Glutamatergic neuron (in vitro differentiated cells): ENCODE measurements at regions not wholly inside any gene's neighbourhood (a gene's known extent, or its start where the extent isn't known, plus 50 kb on each side); places are given as distances from the start of the nearest gene placed in this dataset.

Source experiments
- DNase-seq: peaks from one replicate; pipeline ENCODE4 v3.0.0; 2022
- H3K27ac Mint-ChIP-seq: one replicate; pipeline ENCODE4 v1.8.0; 2020; ENCODE audit warnings: mild to moderate bottlenecking, mixed read lengths, inconsistent platforms; ENCODE audit not compliant: unreplicated experiment
- H3K27me3 Mint-ChIP-seq: one replicate; pipeline ENCODE4 v1.8.0; 2020; ENCODE audit warnings: mild to moderate bottlenecking, moderate library complexity, mixed read lengths, inconsistent platforms; ENCODE audit not compliant: unreplicated experiment
- H3K36me3 Mint-ChIP-seq: one replicate; pipeline ENCODE4 v1.8.0; 2020; ENCODE audit warnings: mild to moderate bottlenecking, mixed read lengths, inconsistent platforms; ENCODE audit not compliant: unreplicated experiment
- H3K4me1 Mint-ChIP-seq: one replicate; pipeline ENCODE4 v1.8.0; 2020; ENCODE audit warnings: mild to moderate bottlenecking, low read depth, mixed read lengths, inconsistent platforms; ENCODE audit not compliant: unreplicated experiment
- H3K4me3 Mint-ChIP-seq: one replicate; pipeline ENCODE4 v1.8.0; 2020; ENCODE audit warnings: mild to moderate bottlenecking, mixed read lengths, inconsistent platforms; ENCODE audit not compliant: unreplicated experiment
- H3K9me3 Mint-ChIP-seq: one replicate; pipeline ENCODE4 v1.8.0; 2020; ENCODE audit warnings: mild to moderate bottlenecking, moderate library complexity, mixed read lengths, inconsistent platforms; ENCODE audit not compliant: unreplicated experiment
- TF ChIP-seq, protein P1 (sequence below): fragments of 200-600 bp; sonication (generic); IDR thresholded peaks from one replicate; pipeline ENCODE4 v1.5.0; 2021; ENCODE audit not compliant: partially characterized antibody, unreplicated experiment

DNA sequence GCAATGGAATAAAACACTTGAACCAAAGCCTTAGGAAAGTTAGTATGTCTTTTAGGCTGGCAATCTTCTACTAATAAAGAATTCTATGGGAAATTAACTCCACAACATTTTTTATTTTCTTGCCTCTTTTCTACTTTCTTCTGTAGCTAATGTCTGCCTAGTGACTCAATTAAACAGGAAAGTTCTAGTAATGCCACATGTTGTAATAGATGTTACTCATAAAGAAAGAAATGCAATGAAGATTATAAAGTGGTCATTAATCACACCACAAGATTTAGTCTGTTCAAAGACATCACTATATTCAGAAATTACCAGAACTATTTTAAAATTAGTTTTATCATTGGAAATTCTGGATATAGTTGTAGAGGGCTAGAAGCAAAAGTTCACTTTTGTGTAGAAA is 329.7 kb downstream of the SI start:
- Mint-ChIP-seq H3K36me3 (no peaks in the 10 kb centered on the region), H3K4me1 (no peaks in the 10 kb centered on the region), H3K9me3 (no peaks in the 10 kb centered on the region), H3K27me3 (no peaks in the 10 kb centered on the region), H3K27ac (no peak overlapping the region), H3K4me3 (no peak overlapping the region)
- TF ChIP-seq, protein P1, sequence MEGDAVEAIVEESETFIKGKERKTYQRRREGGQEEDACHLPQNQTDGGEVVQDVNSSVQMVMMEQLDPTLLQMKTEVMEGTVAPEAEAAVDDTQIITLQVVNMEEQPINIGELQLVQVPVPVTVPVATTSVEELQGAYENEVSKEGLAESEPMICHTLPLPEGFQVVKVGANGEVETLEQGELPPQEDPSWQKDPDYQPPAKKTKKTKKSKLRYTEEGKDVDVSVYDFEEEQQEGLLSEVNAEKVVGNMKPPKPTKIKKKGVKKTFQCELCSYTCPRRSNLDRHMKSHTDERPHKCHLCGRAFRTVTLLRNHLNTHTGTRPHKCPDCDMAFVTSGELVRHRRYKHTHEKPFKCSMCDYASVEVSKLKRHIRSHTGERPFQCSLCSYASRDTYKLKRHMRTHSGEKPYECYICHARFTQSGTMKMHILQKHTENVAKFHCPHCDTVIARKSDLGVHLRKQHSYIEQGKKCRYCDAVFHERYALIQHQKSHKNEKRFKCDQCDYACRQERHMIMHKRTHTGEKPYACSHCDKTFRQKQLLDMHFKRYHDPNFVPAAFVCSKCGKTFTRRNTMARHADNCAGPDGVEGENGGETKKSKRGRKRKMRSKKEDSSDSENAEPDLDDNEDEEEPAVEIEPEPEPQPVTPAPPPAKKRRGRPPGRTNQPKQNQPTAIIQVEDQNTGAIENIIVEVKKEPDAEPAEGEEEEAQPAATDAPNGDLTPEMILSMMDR: no peak
- no peak for DNase-seq

DNA sequence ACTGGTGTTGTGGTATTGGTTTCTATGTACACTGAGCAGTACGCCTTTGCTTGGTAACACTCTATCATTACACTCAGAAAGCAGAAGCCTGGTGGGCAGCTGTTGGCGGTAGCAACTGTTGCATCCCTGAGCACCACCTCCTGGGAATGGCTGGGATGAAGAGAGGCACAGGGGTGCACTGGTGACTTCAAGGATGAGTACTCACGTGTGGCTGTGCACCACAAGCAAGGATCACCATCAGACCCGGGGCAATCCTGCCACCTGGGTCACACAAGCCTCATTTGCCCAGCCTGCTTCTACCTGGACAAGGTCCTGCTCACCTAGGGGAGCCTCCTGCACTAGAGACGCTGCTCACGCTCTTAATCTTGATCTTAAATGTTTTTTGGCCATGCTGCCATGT is 336.4 kb downstream of the SI start:
- Mint-ChIP-seq H3K4me3 (no peak overlapping the region), H3K27ac (no peak overlapping the region), H3K9me3 (peaks cover 1% of the 10 kb centered on the region), H3K36me3 (no peaks in the 10 kb centered on the region), H3K27me3 (peaks cover 3% of the 10 kb centered on the region), H3K4me1 (no peaks in the 10 kb centered on the region)
- TF ChIP-seq, protein P1: no peak
- no peak for DNase-seq

DNA sequence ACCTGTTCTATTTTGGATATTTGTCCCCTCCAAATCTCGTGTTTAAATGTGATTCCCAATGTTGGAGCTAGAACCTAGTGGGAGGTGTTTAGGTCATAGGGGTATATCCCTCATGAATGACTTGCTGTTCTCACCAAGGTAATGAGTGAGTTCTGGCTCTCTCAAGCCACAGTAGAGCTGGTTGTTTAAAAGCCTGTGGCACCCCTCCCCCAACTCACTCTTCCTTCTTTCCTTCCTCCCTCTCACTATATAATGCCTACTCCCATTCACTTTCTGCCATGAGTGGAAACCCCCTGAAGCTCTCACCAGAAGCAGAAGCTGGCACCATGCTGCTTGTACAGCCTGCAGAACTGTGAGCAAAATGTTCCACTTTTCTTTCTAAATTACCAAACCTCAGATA is 341.1 kb downstream of the SI start:
- Mint-ChIP-seq H3K4me3 (no peak overlapping the region), H3K36me3 (no peaks in the 10 kb centered on the region), H3K4me1 (no peaks in the 10 kb centered on the region), H3K27ac (no peak overlapping the region), H3K9me3 (peaks cover 1% of the 10 kb centered on the region), H3K27me3 (peaks cover 3% of the 10 kb centered on the region)
- TF ChIP-seq, protein P1: no peak
- DNase-seq: no peak

DNA sequence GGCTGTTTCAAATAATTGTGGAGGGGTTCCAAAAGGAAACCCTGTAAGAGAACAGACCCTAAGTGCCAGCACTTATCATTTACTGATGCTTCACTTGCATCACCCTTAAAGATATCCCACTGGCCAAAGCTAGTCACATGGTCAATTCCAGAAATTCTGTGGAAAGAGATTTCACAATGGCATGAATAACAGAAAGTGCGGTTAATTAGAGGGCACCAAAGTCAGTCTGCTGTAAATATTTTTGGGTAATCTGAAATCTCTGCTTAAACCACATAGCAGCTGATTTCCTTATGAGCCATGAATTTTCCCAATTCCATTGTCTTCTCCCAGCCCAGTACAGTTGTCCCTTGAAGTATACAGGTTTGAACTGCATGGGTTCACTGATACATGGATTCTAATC is 346.1 kb downstream of the SI start:
- Mint-ChIP-seq H3K36me3 (no peaks in the 10 kb centered on the region), H3K27me3 (no peaks in the 10 kb centered on the region), H3K27ac (no peak overlapping the region), H3K9me3 (no peaks in the 10 kb centered on the region), H3K4me1 (no peaks in the 10 kb centered on the region), H3K4me3 (no peak overlapping the region)
- no peak for DNase-seq
- TF ChIP-seq, protein P1: no peak

DNA sequence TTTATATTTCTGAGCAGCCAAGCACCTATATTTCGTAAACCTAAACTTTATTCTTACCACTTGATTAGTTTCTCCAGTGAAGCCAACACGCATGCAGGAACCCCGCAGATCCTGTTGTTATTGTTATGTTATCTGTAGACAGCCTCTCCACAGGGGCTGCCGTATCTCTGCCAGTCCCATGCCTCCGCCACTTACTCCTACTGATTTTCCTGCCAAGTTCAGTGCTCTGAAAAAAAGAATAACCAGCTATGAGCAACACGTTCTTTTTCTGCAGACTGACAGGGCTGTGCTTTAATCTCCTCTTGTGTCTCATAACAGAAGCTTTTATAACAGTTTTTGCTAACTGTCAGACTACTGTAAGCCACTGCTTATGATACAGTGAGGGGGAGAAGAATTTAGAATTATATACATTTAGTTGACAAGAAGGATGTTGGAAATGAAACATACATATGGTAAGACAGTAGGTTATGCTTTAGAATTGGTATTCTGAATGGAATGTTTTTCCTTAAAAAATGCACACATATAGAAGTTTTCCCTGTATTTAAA is 347.4 kb downstream of the SI start:
- H3K27me3 Mint-ChIP-seq: no peaks in the 10 kb centered on the region
- H3K27ac Mint-ChIP-seq: no peak overlapping the region
- no peaks in the 10 kb centered on the region for H3K36me3 Mint-ChIP-seq
- no peaks in the 10 kb centered on the region for H3K9me3 Mint-ChIP-seq
- no peak overlapping the region for H3K4me3 Mint-ChIP-seq
- no peak for DNase-seq
- TF ChIP-seq, protein P1: no peak
- no peaks in the 10 kb centered on the region for H3K4me1 Mint-ChIP-seq
